HG03135 (cell line): ENCODE measurements at regions not wholly inside any gene's neighbourhood (a gene's known extent, or its start where the extent isn't known, plus 50 kb on each side); places are given as distances from the start of the nearest gene placed in this dataset.

Experiments
- ATAC-seq: cut with Tn5 transposase; IDR thresholded peaks from one replicate; pipeline ENCODE4 v1.9.1; 2021; ENCODE audit warnings: mild to moderate bottlenecking, moderate library complexity; ENCODE audit not compliant: unreplicated experiment

- no peak for ATAC-seq
Observed at GRCh38 chr2:14363137-14363536, 269.4 kb upstream of the LRATD1 start.

- no peak for ATAC-seq
Observed at GRCh38 chr2:14363976-14364375, 268.5 kb upstream of the LRATD1 start.

GRCh38 chr2:14364471-14364870 lies 268.0 kb upstream of the LRATD1 start:
- ATAC-seq: no peak

GRCh38 chr2:14385043-14385442 lies 247.5 kb upstream of the LRATD1 start:
- no peak for ATAC-seq

- no peak for ATAC-seq
Observed at GRCh38 chr2:14387332-14387731, 245.2 kb upstream of the LRATD1 start.

- ATAC-seq: no peak
Observed at GRCh38 chr2:14388724-14389123, 243.8 kb upstream of the LRATD1 start.

- ATAC-seq: no peak
Observed at GRCh38 chr2:14396533-14397083, 235.9 kb upstream of the LRATD1 start.

GRCh38 chr2:14398641-14399040 lies 233.9 kb upstream of the LRATD1 start:
- ATAC-seq: no peak

- no peak for ATAC-seq
Observed at GRCh38 chr2:14401873-14402272, 230.6 kb upstream of the LRATD1 start.

- no peak for ATAC-seq
Observed at GRCh38 chr2:14408695-14409094, 223.8 kb upstream of the LRATD1 start.

GRCh38 chr2:14417551-14417950 lies 215.0 kb upstream of the LRATD1 start:
- ATAC-seq: no peak

GRCh38 chr2:14418115-14418514 lies 214.4 kb upstream of the LRATD1 start:
- ATAC-seq: no peak

GRCh38 chr2:14420851-14421250 lies 211.7 kb upstream of the LRATD1 start:
- ATAC-seq: no peak

- ATAC-seq: no peak
Observed at GRCh38 chr2:14422426-14422825, 210.1 kb upstream of the LRATD1 start.

GRCh38 chr2:14423145-14423906 lies 209.2 kb upstream of the LRATD1 start:
- ATAC-seq: no peak

- peak; percentile 66 for ATAC-seq
Observed at GRCh38 chr2:14424478-14425390, 207.8 kb upstream of the LRATD1 start.

GRCh38 chr2:14425869-14426268 lies 206.6 kb upstream of the LRATD1 start:
- ATAC-seq: no peak

- ATAC-seq: no peak
Observed at GRCh38 chr2:14428056-14428455, 204.5 kb upstream of the LRATD1 start.

GRCh38 chr2:14433946-14434495 lies 198.5 kb upstream of the LRATD1 start:
- no peak for ATAC-seq

- ATAC-seq: no peak
Observed at GRCh38 chr2:14445670-14446069, 186.8 kb upstream of the LRATD1 start.

GRCh38 chr2:14448340-14448739 lies 184.2 kb upstream of the LRATD1 start:
- ATAC-seq: no peak
